ENCODE measurements at regions not wholly inside any gene's neighbourhood (a gene's known extent, or its start where the extent isn't known, plus 50 kb on each side); places are given as distances from the start of the nearest gene placed in this dataset.

DNA sequence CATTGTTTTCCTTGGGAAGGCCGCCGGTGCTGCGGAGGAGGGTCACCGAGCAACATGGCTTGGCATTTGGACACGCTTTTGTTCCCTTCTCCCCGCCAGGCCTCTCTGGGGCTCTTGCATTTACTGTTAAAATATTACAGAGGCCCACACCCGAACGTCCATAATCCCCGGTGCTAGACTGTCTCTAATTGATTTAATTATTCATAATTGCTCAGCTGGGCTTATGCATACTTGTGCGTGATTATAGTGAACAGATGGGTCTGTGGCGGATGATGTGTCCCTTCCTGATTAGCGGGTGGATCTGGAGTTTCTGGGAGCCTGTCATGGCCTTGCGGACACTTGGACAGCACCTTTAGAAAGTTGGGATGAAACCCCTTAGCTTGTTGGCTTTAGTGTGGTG, 100.2 kb upstream of the MSX1 start:
- no peak for ATAC-seq
- DNase-seq = no peak
- H3K27ac Mint-ChIP-seq = no peak overlapping the region
- H3K4me1 Mint-ChIP-seq = peaks cover 8 to 15% of the 10 kb centered on the region in 2 donors
- H3K9me3 ChIP-seq (ENCODE audit: control insufficient read depth, insufficient read depth, low read length) = no peaks in the 10 kb centered on the region
- H3K4me3 Mint-ChIP-seq = no peak overlapping the region
- no peak overlapping the region for H3K4me3 ChIP-seq (ENCODE audit: low read length)
- WGBS (ENCODE audit: insufficient coverage) = 95% methylated on average over 13 of the region's 13 CpGs
- no peaks in the 10 kb centered on the region for H3K9me3 Mint-ChIP-seq
- peaks cover 4 to 14% of the 10 kb centered on the region in 2 donors for H3K27me3 Mint-ChIP-seq (ENCODE audit: low read depth in 2 of 2)
- no peak overlapping the region for H3K27ac ChIP-seq (ENCODE audit: low read length)
- H3K4me1 ChIP-seq (ENCODE audit: control insufficient read depth, insufficient read depth, low read length) = peaks cover 14% of the 10 kb centered on the region
- H3K36me3 Mint-ChIP-seq = no peaks in the 10 kb centered on the region
- intact Hi-C loops (cut with micrococcal nuclease) = no loop called here
- TF ChIP-seq, protein P1, sequence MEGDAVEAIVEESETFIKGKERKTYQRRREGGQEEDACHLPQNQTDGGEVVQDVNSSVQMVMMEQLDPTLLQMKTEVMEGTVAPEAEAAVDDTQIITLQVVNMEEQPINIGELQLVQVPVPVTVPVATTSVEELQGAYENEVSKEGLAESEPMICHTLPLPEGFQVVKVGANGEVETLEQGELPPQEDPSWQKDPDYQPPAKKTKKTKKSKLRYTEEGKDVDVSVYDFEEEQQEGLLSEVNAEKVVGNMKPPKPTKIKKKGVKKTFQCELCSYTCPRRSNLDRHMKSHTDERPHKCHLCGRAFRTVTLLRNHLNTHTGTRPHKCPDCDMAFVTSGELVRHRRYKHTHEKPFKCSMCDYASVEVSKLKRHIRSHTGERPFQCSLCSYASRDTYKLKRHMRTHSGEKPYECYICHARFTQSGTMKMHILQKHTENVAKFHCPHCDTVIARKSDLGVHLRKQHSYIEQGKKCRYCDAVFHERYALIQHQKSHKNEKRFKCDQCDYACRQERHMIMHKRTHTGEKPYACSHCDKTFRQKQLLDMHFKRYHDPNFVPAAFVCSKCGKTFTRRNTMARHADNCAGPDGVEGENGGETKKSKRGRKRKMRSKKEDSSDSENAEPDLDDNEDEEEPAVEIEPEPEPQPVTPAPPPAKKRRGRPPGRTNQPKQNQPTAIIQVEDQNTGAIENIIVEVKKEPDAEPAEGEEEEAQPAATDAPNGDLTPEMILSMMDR (IDR thresholded peaks at IDR 0.05) = no peak
- H3K27me3 ChIP-seq (ENCODE audit: control insufficient read depth, insufficient read depth, low read length) = no peaks in the 10 kb centered on the region
- no peaks in the 10 kb centered on the region for H3K36me3 ChIP-seq (ENCODE audit: control insufficient read depth, insufficient read depth, low read length)

DNA sequence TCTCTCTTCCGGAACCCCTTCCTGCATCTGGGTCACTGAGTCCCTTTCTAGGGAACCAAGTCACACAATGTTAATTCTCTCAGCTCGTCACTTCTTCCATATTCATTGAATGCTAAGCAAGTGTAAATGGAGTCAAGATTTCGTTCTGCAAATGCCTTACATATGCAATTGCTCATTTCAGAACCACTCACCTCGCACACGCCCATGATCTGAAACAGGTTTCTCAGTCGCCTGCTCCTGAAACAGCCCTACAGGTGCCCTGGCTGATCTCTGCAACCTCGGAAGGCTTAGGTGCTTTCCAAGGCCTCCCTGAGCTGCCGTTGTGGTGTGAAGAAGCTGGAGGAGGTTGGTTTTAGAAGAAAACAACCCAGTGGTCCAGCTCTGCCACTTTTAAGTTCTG, 100.8 kb upstream of the MSX1 start:
- no peak overlapping the region for H3K4me3 ChIP-seq (ENCODE audit: low read length)
- no peaks in the 10 kb centered on the region for H3K9me3 ChIP-seq (ENCODE audit: control insufficient read depth, insufficient read depth, low read length)
- ATAC-seq = no peak
- intact Hi-C loops (cut with micrococcal nuclease) = no loop called here
- Mint-ChIP-seq H3K36me3 (no peaks in the 10 kb centered on the region), H3K27ac (no peak overlapping the region), H3K4me3 (no peak overlapping the region), H3K4me1 (peaks cover 8 to 9% of the 10 kb centered on the region in 2 donors), H3K27me3 (ENCODE audit: low read depth in 2 of 2) (peaks cover 6 to 17% of the 10 kb centered on the region in 2 donors), H3K9me3 (no peaks in the 10 kb centered on the region)
- no peak for DNase-seq
- peaks cover 11% of the 10 kb centered on the region for H3K4me1 ChIP-seq (ENCODE audit: control insufficient read depth, insufficient read depth, low read length)
- H3K27me3 ChIP-seq (ENCODE audit: control insufficient read depth, insufficient read depth, low read length) = no peaks in the 10 kb centered on the region
- 76% methylated on average over 8 of the region's 8 CpGs for WGBS (ENCODE audit: insufficient coverage)
- TF ChIP-seq, protein P1 (IDR thresholded peaks at IDR 0.05) = no peak
- H3K36me3 ChIP-seq (ENCODE audit: control insufficient read depth, insufficient read depth, low read length) = no peaks in the 10 kb centered on the region
- H3K27ac ChIP-seq (ENCODE audit: low read length) = no peak overlapping the region

DNA sequence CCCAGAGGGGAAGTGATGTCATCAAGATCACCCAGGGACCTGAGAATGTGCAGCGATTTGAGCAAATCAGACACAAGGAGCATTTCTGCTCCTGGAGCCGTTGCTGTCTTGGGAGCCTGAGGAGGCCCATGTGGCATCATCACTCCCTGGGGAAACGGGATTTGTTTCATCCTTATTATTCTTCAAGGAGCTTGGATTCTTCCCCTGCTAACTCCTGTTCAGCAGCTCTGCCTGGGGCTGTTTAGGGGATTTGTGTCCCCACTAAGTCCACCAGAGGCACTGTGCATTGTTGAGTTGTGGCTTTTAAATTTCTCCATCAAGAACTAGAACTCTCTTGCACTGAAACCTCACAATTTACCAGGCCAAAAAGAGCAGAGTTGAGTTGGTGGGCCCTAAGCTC, 104.2 kb upstream of the MSX1 start:
- Mint-ChIP-seq H3K9me3 (no peaks in the 10 kb centered on the region), H3K27ac (no peak overlapping the region), H3K4me1 (no peaks in the 10 kb centered on the region), H3K27me3 (ENCODE audit: low read depth in 2 of 2) (peaks cover 12 to 17% of the 10 kb centered on the region in 2 donors), H3K36me3 (no peaks in the 10 kb centered on the region), H3K4me3 (no peak overlapping the region)
- no peak for ATAC-seq
- intact Hi-C loops (cut with micrococcal nuclease) = no loop called here
- Histone ChIP-seq H3K4me1 (ENCODE audit: control insufficient read depth, insufficient read depth, low read length) (no peaks in the 10 kb centered on the region), H3K9me3 (ENCODE audit: control insufficient read depth, insufficient read depth, low read length) (no peaks in the 10 kb centered on the region), H3K36me3 (ENCODE audit: control insufficient read depth, insufficient read depth, low read length) (no peaks in the 10 kb centered on the region), H3K4me3 (ENCODE audit: low read length) (no peak overlapping the region), H3K27me3 (ENCODE audit: control insufficient read depth, insufficient read depth, low read length) (no peaks in the 10 kb centered on the region), H3K27ac (ENCODE audit: low read length) (no peak overlapping the region)
- no peak for DNase-seq
- TF ChIP-seq, protein P1 (IDR thresholded peaks at IDR 0.05) = no peak
- 89% methylated on average over 3 of the region's 3 CpGs for whole genome bisulfite sequencing (ENCODE audit: insufficient coverage)

DNA sequence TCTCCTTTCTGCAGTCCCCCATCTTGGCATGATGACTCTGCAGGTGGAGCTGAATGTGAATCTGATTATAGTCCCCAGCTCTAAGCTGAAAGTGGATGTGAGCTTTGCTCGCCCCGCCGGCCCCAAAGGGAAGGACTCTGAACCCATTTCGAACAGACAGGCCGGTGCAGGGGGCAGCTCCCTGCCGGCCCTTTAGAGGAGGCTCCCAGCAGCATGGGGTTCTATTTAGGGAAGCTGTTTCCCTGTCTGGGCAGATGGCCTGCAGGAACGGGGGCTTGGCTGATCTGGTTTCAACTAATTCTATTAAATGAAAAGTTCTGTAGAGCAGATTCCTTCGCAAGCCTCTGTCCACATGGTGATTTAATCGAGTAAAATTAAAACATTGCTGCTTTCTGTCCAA, 104.8 kb upstream of the MSX1 start:
- Histone ChIP-seq H3K4me3 (ENCODE audit: low read length) (no peak overlapping the region), H3K27ac (ENCODE audit: low read length) (no peak overlapping the region), H3K27me3 (ENCODE audit: control insufficient read depth, insufficient read depth, low read length) (no peaks in the 10 kb centered on the region), H3K9me3 (ENCODE audit: control insufficient read depth, insufficient read depth, low read length) (no peaks in the 10 kb centered on the region), H3K36me3 (ENCODE audit: control insufficient read depth, insufficient read depth, low read length) (no peaks in the 10 kb centered on the region), H3K4me1 (ENCODE audit: control insufficient read depth, insufficient read depth, low read length) (no peaks in the 10 kb centered on the region)
- TF ChIP-seq, protein P1 (IDR thresholded peaks at IDR 0.05) = no peak
- 74% methylated on average over 9 of the region's 9 CpGs for WGBS (ENCODE audit: insufficient coverage)
- Mint-ChIP-seq H3K4me1 (no peaks in the 10 kb centered on the region), H3K4me3 (no peak overlapping the region), H3K27me3 (ENCODE audit: low read depth in 2 of 2) (peaks cover 12 to 19% of the 10 kb centered on the region in 2 donors), H3K27ac (no peak overlapping the region), H3K9me3 (no peaks in the 10 kb centered on the region), H3K36me3 (no peaks in the 10 kb centered on the region)
- no peak for ATAC-seq
- intact Hi-C loops (cut with micrococcal nuclease) = no loop called here
- no peak for DNase-seq
